Upper lobe of left lung (tissue), 6 donors: ENCODE measurements at regions not wholly inside any gene's neighbourhood (a gene's known extent, or its start where the extent isn't known, plus 50 kb on each side); places are given as distances from the start of the nearest gene placed in this dataset.
A peak's percentile ranks its signal among the peaks of the same experiment; 100 is the strongest.

Experiments
- ATAC-seq, 2 donors: fragments of 200-7000 bp; cut with Tn5 transposase; one replicate each; pipeline ENCODE4 v1.9.1; 2022; ENCODE audit warnings: mild to moderate bottlenecking in 2 of 2, moderate library complexity in 2 of 2; ENCODE audit not compliant: low FRiP score in 2 of 2
- DNase-seq, 2 donors: peaks; one replicate each; pipeline ENCODE4 v3.0.0-alpha.2; 2019 to 2020
- H3K27ac ChIP-seq, 4 donors: fragments of 200-600 bp; sonication (generic); one replicate each; pipeline ENCODE4 v1.5.1; 2016 to 2019
- H3K27me3 ChIP-seq, 4 donors: fragments of 200-600 bp; sonication (generic); one replicate each; pipeline ENCODE4 v1.5.1; 2017 to 2019
- H3K36me3 ChIP-seq, 4 donors: fragments of 200-600 bp; sonication (generic); one replicate each; pipeline ENCODE4 v1.5.1; 2016 to 2019
- H3K4me1 ChIP-seq, 4 donors: fragments of 200-600 bp; sonication (generic); one replicate each; pipeline ENCODE4 v1.5.1; 2018 to 2019
- H3K4me3 ChIP-seq, 4 donors: fragments of 200-600 bp; sonication (generic); one replicate each; pipeline ENCODE4 v1.5.1; 2017 to 2019; ENCODE audit warnings: mild to moderate bottlenecking in 2 of 4, moderate library complexity in 1 of 4
- H3K9me3 ChIP-seq, 4 donors: fragments of 200-600 bp; sonication (generic); one replicate each; pipeline ENCODE4 v1.5.1; 2018 to 2019
- CTCF ChIP-seq, 6 experiments: fragments of 450-650 bp in 4 of 6; fragments of 200-600 bp in 2 of 6; sonication (generic) in 2 of 6; IDR thresholded peaks; one replicate each; pipeline ENCODE4 v1.5.1; 2016 to 2019; ENCODE audit warnings: antibody characterized with exemption in 6 of 6
- EP300 ChIP-seq, 4 donors: sonication (generic); formaldehyde crosslinking; IDR thresholded peaks; one replicate each; pipeline ENCODE4 v1.5.1; 2017; ENCODE audit warnings: antibody characterized with exemption in 4 of 4, control low read depth in 2 of 4
- POLR2A ChIP-seq, 4 donors: fragments of 450-650 bp; IDR thresholded peaks; one replicate each; pipeline ENCODE4 v1.5.1; 2016 to 2017; ENCODE audit warnings: antibody characterized with exemption in 4 of 4, mild to moderate bottlenecking in 2 of 4
- POLR2AphosphoS5 ChIP-seq, 2 donors: sonication (generic); formaldehyde crosslinking; IDR thresholded peaks; one replicate each; pipeline ENCODE4 v1.5.1; 2017; ENCODE audit warnings: antibody characterized with exemption in 2 of 2
- WGBS, 2 donors: methylation state at CpG; one replicate each; pipeline ENCODE4 v1.1.5; 2017 to 2018; 5-methylcytosine and 5-hydroxymethylcytosine counted together
- donor health status: DM: no; HTN: no; CAD: no; lungs with moderate emphysema.
- donor health status: DM: no; HTN: yes; CAD: no; lungs with severe emphysema.

DNA sequence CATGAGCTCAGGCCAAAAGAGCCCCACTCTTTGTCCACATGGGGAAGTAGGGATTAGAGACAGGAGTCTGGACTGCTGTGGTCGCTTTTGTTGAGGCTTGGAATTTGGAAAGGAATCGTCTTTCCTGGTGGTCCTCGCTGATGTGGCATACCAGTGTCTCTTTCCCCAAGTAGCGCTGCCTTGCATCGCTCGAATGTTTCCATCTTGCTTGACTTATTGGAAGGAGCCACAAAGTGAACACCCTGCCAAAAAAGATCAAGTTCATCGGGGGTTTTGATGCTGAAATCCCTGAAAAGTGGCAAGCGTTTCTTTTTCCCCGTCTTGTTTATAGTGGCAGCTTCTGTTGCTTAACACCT is 161.3 kb downstream of the MACROH2A1 start:
- H3K36me3 ChIP-seq, result no peaks in the 10 kb centered on the region
- TF ChIP-seq EP300 (IDR thresholded peaks at IDR 0.05) (no peak), CTCF (IDR thresholded peaks at IDR 0.05) (no peak), POLR2AphosphoS5 (IDR thresholded peaks at IDR 0.05) (no peak), POLR2A (IDR thresholded peaks at IDR 0.05) (no peak)
- 86 to 88% methylated on average over 9 of the region's 9 CpGs for WGBS, 2 donors
- no peak for ATAC-seq
- no peaks in the 10 kb centered on the region for H3K9me3 ChIP-seq
- no peak overlapping the region for H3K27ac ChIP-seq
- H3K4me1 ChIP-seq, result peaks cover 5 to 21% (median 9%) of the 10 kb centered on the region in 4 donors
- H3K27me3 ChIP-seq, result no peaks in the 10 kb centered on the region
- DNase-seq, result no peak
- H3K4me3 ChIP-seq, result no peak overlapping the region

- ATAC-seq (peak in 1 of 2 donors; percentile 33), DNase-seq (peak in 1 of 2 donors; percentile 26)
- 86 to 96% methylated on average over 7 to 9 of the region's 9 CpGs for WGBS, 2 donors
Observed at GRCh38 chr5:135236908-135237747, 161.9 kb downstream of the MACROH2A1 start.

GRCh38 chr5:135236228-135236907 is 162.7 kb downstream of the MACROH2A1 start:
- DNase-seq, result no peak

More at GRCh38 chr5:135236908-135237747, 161.9 kb downstream of the MACROH2A1 start:
- Histone ChIP-seq H3K9me3 (no peaks in the 10 kb centered on the region), H3K27ac (no peak overlapping the region), H3K4me1 (peaks cover 4 to 16% (median 7%) of the 10 kb centered on the region in 4 donors), H3K27me3 (no peaks in the 10 kb centered on the region), H3K4me3 (no peak overlapping the region), H3K36me3 (no peaks in the 10 kb centered on the region)
- TF ChIP-seq CTCF (IDR thresholded peaks at IDR 0.05) (no peak), POLR2A (IDR thresholded peaks at IDR 0.05) (no peak), EP300 (IDR thresholded peaks at IDR 0.05) (no peak), POLR2AphosphoS5 (IDR thresholded peaks at IDR 0.05) (no peak)

GRCh38 chr5:135235551-135236227 is 163.3 kb downstream of the MACROH2A1 start:
- DNase-seq (peak in 1 of 2 donors; percentile 23), ATAC-seq (no peak)
- no peak for TF ChIP-seq EP300 (IDR thresholded peaks at IDR 0.05)
- no peak for TF ChIP-seq POLR2A (IDR thresholded peaks at IDR 0.05)
- no peak for TF ChIP-seq CTCF (IDR thresholded peaks at IDR 0.05)
- TF ChIP-seq POLR2AphosphoS5 (IDR thresholded peaks at IDR 0.05), result no peak
- H3K27ac ChIP-seq, result no peak overlapping the region
- no peak overlapping the region for H3K4me3 ChIP-seq
- peaks cover 0 to 14% (median 4%) of the 10 kb centered on the region in 4 donors for H3K4me1 ChIP-seq
- WGBS, 2 donors, result 88 to 94% methylated on average over 5 to 9 of the region's 9 CpGs
- H3K27me3 ChIP-seq, result no peaks in the 10 kb centered on the region
- H3K9me3 ChIP-seq, result no peaks in the 10 kb centered on the region
- no peaks in the 10 kb centered on the region for H3K36me3 ChIP-seq

More at GRCh38 chr5:135236228-135236907, 162.7 kb downstream of the MACROH2A1 start:
- Histone ChIP-seq H3K36me3 (no peaks in the 10 kb centered on the region), H3K4me1 (peaks cover 0 to 8% (median under 1%) of the 10 kb centered on the region in 4 donors), H3K27ac (no peak overlapping the region), H3K27me3 (no peaks in the 10 kb centered on the region), H3K4me3 (no peak overlapping the region), H3K9me3 (no peaks in the 10 kb centered on the region)
- TF ChIP-seq POLR2AphosphoS5 (IDR thresholded peaks at IDR 0.05), result no peak
- WGBS, 2 donors, result 88 to 90% methylated on average over 11 of the region's 11 CpGs
- no peak for ATAC-seq
